IMR-90 (cell line): ENCODE measurements at regions not wholly inside any gene's neighbourhood (a gene's known extent, or its start where the extent isn't known, plus 50 kb on each side); places are given as distances from the start of the nearest gene placed in this dataset.

Experiments
- ATAC-seq: fragments of 200-7000 bp; cut with Tn5 transposase; 2 replicates; pipeline ENCODE4 v1.9.1; 2020; ENCODE audit warnings: low read depth, mild to moderate bottlenecking, moderate library complexity
- BruUV-seq: library from RNA; stranded (reverse); fragments of 400-500 nt; replicated peaks from 2 replicates; lab custom pipeline; 2021; lab: Mats Ljungman, UMichigan
- CTCF ChIA-PET: fragments of 300-600 bp; formaldehyde crosslinking; extraction: SDS; loops from one replicate; lab custom pipeline; 2021; ENCODE audit warnings: antibody characterized with exemption; lab: Yijun Ruan, JAX
- POLR2A ChIA-PET: fragments of 300-600 bp; sonication (Branson Sonifier 250); formaldehyde crosslinking; loops from one replicate; lab custom pipeline; 2022; ENCODE audit warnings: antibody characterized with exemption; ENCODE audit not compliant: unreplicated experiment; lab: Charles Lee
- DNase-seq: peaks from one replicate; pipeline ENCODE4 v3.0.0; 2013
- H2AFZ ChIP-seq: replicated peaks from 2 replicates; pipeline ENCODE3; 2013; ENCODE audit warnings: low read length, mild to moderate bottlenecking; ENCODE audit not compliant: poor library complexity
- H2AK5ac ChIP-seq: 2 replicates; pipeline ENCODE4 v1.6.1; 2013; ENCODE audit warnings: low read depth, low read length, inconsistent platforms
- H2AK9ac ChIP-seq: replicated peaks from 2 replicates; pipeline ENCODE3; 2013; ENCODE audit warnings: mild to moderate bottlenecking, low read depth, low read length, moderate library complexity; ENCODE audit not compliant: poor library complexity
- H2BK120ac ChIP-seq: 2 replicates; pipeline ENCODE4 v1.6.1; 2013; ENCODE audit warnings: low read depth, low read length, inconsistent platforms
- H2BK15ac ChIP-seq: 3 replicates; pipeline ENCODE4 v1.6.1; 2013; ENCODE audit warnings: low read depth, low read length, inconsistent platforms
- H2BK20ac ChIP-seq: 2 replicates; pipeline ENCODE4 v1.6.1; 2013; ENCODE audit warnings: low read depth, mild to moderate bottlenecking, inconsistent platforms, low read length, moderate library complexity
- H2BK5ac ChIP-seq: 2 replicates; pipeline ENCODE4 v1.6.1; 2013; ENCODE audit warnings: mild to moderate bottlenecking, low read depth, low read length, inconsistent platforms; ENCODE audit not compliant: poor library complexity, severe bottlenecking
- H3K14ac ChIP-seq: replicated peaks from 2 replicates; pipeline ENCODE4 v1.6.1; 2013; ENCODE audit warnings: low read depth, low read length, inconsistent platforms
- H3K18ac ChIP-seq: 2 replicates; pipeline ENCODE4 v1.6.1; 2013; ENCODE audit warnings: low read depth, low read length, control low read depth
- H3K23ac ChIP-seq: 2 replicates; pipeline ENCODE4 v1.6.1; 2013; ENCODE audit warnings: low read depth, low read length, inconsistent platforms
- H3K27ac ChIP-seq: 2 replicates; pipeline ENCODE4 v1.5.1; 2013; ENCODE audit warnings: mild to moderate bottlenecking, control low read depth, low read length; ENCODE audit not compliant: insufficient read depth
- H3K27me3 ChIP-seq: 2 replicates; pipeline ENCODE4 v1.6.1; 2013; ENCODE audit warnings: low read length; ENCODE audit not compliant: control insufficient read depth, insufficient read depth
- H3K36me3 ChIP-seq: 2 replicates; pipeline ENCODE4 v1.6.1; 2013; ENCODE audit warnings: low read length, mixed read lengths; ENCODE audit not compliant: control insufficient read depth, insufficient read depth
- H3K4ac ChIP-seq: 2 replicates; pipeline ENCODE4 v1.6.1; 2013; ENCODE audit warnings: low read depth, low read length, inconsistent platforms
- H3K4me1 ChIP-seq: 2 replicates; pipeline ENCODE4 v1.6.1; 2013; ENCODE audit warnings: low read length, mixed read lengths; ENCODE audit not compliant: control insufficient read depth, insufficient read depth
- H3K4me2 ChIP-seq: 2 replicates; pipeline ENCODE4 v1.6.1; 2013; ENCODE audit warnings: low read depth, mild to moderate bottlenecking, control low read depth, low read length, moderate library complexity
- H3K4me3 ChIP-seq: 2 replicates; pipeline ENCODE4 v1.5.1; 2013; ENCODE audit warnings: low read depth, mild to moderate bottlenecking, control low read depth, low read length, moderate library complexity; ENCODE audit not compliant: insufficient read depth
- H3K56ac ChIP-seq: 2 replicates; pipeline ENCODE4 v1.6.1; 2013; ENCODE audit warnings: low read length, inconsistent platforms; ENCODE audit not compliant: insufficient read depth; ENCODE audit errors: extremely low read depth
- H3K79me1 ChIP-seq, 2 experiments: 2 replicates each; pipeline ENCODE4 v1.6.1; 2013; ENCODE audit warnings: low read length in 2 of 2, inconsistent platforms in 1 of 2, low read depth in 1 of 2
- H3K9ac ChIP-seq: 2 replicates; pipeline ENCODE4 v1.6.1; 2013; ENCODE audit warnings: low read depth, low read length, control low read depth
- H3K9me1 ChIP-seq: 2 replicates; pipeline ENCODE4 v1.6.1; 2013; ENCODE audit warnings: low read length, inconsistent platforms; ENCODE audit not compliant: insufficient read depth
- H3K9me3 ChIP-seq: 2 replicates; pipeline ENCODE4 v1.6.1; 2013; ENCODE audit warnings: low read length; ENCODE audit not compliant: control insufficient read depth, insufficient read depth
- H4K20me1 ChIP-seq: 2 replicates; pipeline ENCODE4 v1.6.1; 2013; ENCODE audit warnings: low read length, inconsistent platforms; ENCODE audit not compliant: insufficient read depth
- H4K5ac ChIP-seq: 2 replicates; pipeline ENCODE4 v1.6.1; 2013; ENCODE audit warnings: mild to moderate bottlenecking, low read depth, low read length, control low read depth
- H4K8ac ChIP-seq, 2 experiments: 2 replicates each; pipeline ENCODE4 v1.6.1; 2013; ENCODE audit warnings: low read depth in 2 of 2, low read length in 2 of 2, control low read depth in 1 of 2, inconsistent platforms in 1 of 2
- H4K91ac ChIP-seq: 2 replicates; pipeline ENCODE4 v1.6.1; 2013; ENCODE audit warnings: low read depth, low read length, inconsistent platforms; ENCODE audit not compliant: insufficient read depth
- BHLHE40 ChIP-seq: fragments of 150-350 bp; IDR thresholded peaks from 2 replicates; pipeline ENCODE4 v1.6.1; 2016; ENCODE audit warnings: mild to moderate bottlenecking, low read depth, low read length
- CHD1 ChIP-seq: IDR thresholded peaks from 2 replicates; pipeline ENCODE4 v1.6.1; 2012; ENCODE audit warnings: low read depth, low read length, improper control_type of control experiment
- FOS ChIP-seq: fragments of 150-350 bp; IDR thresholded peaks from 2 replicates; pipeline ENCODE4 v1.6.1; 2016; ENCODE audit warnings: low read depth, low read length
- MAFK ChIP-seq: IDR thresholded peaks from 2 replicates; pipeline ENCODE4 v1.6.1; 2012; ENCODE audit warnings: low read depth, low read length, improper control_type of control experiment
- MXI1 ChIP-seq: IDR thresholded peaks from 2 replicates; pipeline ENCODE4 v1.6.1; 2012; ENCODE audit warnings: low read depth, mild to moderate bottlenecking, low read length, moderate library complexity, borderline replicate concordance
- RAD21 ChIP-seq: IDR thresholded peaks from 2 replicates; pipeline ENCODE4 v1.6.1; 2012; ENCODE audit warnings: low read length, improper control_type of control experiment
- RCOR1 ChIP-seq: IDR thresholded peaks from 2 replicates; pipeline ENCODE4 v1.6.1; 2012; ENCODE audit warnings: mild to moderate bottlenecking, low read length, improper control_type of control experiment; ENCODE audit not compliant: insufficient replicate concordance
- RFX5 ChIP-seq: IDR thresholded peaks from 2 replicates; pipeline ENCODE4 v1.8.0; 2012; ENCODE audit warnings: low read depth, mild to moderate bottlenecking, low read length, moderate library complexity
- SMC3 ChIP-seq: fragments of 150-350 bp; IDR thresholded peaks from 2 replicates; pipeline ENCODE4 v1.6.1; 2016; ENCODE audit warnings: low read depth, mild to moderate bottlenecking, antibody characterized with exemption, low read length, moderate library complexity
- WGBS, 2 experiments: methylation state at CpG; one replicate each; pipeline versions ENCODE4 v1.1.5 to v1.1.7; 2013; ENCODE audit warnings: missing lambda C conversion rate in 2 of 2; ENCODE audit not compliant: insufficient read length in 1 of 2; ENCODE audit errors: extremely low coverage in 2 of 2; 5-methylcytosine and 5-hydroxymethylcytosine counted together
- dilution Hi-C: fragments of 300-500 bp; cut with HindIII; formaldehyde crosslinking; loops from one replicate; pipeline ENCODE4 v1.14.3; 2018; ENCODE audit warnings: low sequenced_read_pairs; ENCODE audit not compliant: unreplicated experiment
- in situ Hi-C: fragments of 300-500 bp; cut with MboI; formaldehyde crosslinking; loops from 3 replicates; pipeline ENCODE4 v1.14.3; 2019; ENCODE audit warnings: low sequenced_read_pairs, inconsistent platforms, mixed read lengths
- intact Hi-C: fragments of 100-400 bp; cut with micrococcal nuclease; formaldehyde crosslinking; loops from 2 replicates; pipeline ENCODE4 v1.10.0; 2022
- TF ChIP-seq, protein P1 (sequence below): fragments of 150-350 bp; IDR thresholded peaks from 2 replicates; pipeline ENCODE4 v1.6.1; 2017; ENCODE audit warnings: mild to moderate bottlenecking, antibody characterized with exemption, low read length, low read depth
- TF ChIP-seq, protein P2 (sequence below): conservative IDR thresholded peaks from 2 replicates; pipeline ENCODE4 v1.5.1; 2012; ENCODE audit warnings: mild to moderate bottlenecking, low read depth, low read length, improper control_type of control experiment

DNA sequence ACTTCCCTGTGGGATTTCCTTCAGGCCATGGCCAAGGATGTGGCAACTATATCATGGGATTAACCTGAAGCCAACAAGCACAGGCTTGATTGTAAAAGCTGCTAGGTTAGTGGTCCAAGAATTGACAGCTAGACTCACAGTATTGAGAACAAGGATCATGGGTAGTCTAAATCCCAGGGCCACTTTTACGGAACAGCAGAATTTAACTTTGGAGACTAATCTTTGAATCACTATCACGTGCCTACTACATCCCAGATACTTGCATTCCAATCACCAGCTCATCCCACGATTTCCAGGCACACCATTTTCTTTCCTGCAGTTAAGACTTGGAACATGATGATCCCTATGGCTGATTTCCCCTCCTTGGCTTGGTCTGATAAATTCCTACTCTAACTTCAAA lies 65.6 kb upstream of the ADO start:
- ATAC-seq (peak; percentile 70), DNase-seq (peak; percentile 79)
- no peak overlapping the region for H3K9ac ChIP-seq
- peak overlapping the region; percentile 86 for H2BK20ac ChIP-seq
- H2AFZ ChIP-seq: peak overlapping the region; percentile 44
- H3K79me1 ChIP-seq: no peaks in the 10 kb centered on the region
- no TSS peak for BruUV-seq
- H3K27me3 ChIP-seq: no peaks in the 10 kb centered on the region
- peak overlapping the region in 1 of 2 experiments; percentile 43; a peak in 1 of 4 replicates for H4K8ac ChIP-seq
- H3K14ac ChIP-seq: peak overlapping the region; percentile 77; the same call in 1 of the 2 replicates
- TF ChIP-seq, protein P1, sequence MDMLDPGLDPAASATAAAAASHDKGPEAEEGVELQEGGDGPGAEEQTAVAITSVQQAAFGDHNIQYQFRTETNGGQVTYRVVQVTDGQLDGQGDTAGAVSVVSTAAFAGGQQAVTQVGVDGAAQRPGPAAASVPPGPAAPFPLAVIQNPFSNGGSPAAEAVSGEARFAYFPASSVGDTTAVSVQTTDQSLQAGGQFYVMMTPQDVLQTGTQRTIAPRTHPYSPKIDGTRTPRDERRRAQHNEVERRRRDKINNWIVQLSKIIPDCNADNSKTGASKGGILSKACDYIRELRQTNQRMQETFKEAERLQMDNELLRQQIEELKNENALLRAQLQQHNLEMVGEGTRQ: peak; percentile 74
- TF ChIP-seq MXI1 (no peak), RFX5 (no peak), SMC3 (no peak), RAD21 (no peak), MAFK (no peak), BHLHE40 (peak; percentile 77), CHD1 (no peak), FOS (no peak), RCOR1 (no peak)
- TF ChIP-seq, protein P2, sequence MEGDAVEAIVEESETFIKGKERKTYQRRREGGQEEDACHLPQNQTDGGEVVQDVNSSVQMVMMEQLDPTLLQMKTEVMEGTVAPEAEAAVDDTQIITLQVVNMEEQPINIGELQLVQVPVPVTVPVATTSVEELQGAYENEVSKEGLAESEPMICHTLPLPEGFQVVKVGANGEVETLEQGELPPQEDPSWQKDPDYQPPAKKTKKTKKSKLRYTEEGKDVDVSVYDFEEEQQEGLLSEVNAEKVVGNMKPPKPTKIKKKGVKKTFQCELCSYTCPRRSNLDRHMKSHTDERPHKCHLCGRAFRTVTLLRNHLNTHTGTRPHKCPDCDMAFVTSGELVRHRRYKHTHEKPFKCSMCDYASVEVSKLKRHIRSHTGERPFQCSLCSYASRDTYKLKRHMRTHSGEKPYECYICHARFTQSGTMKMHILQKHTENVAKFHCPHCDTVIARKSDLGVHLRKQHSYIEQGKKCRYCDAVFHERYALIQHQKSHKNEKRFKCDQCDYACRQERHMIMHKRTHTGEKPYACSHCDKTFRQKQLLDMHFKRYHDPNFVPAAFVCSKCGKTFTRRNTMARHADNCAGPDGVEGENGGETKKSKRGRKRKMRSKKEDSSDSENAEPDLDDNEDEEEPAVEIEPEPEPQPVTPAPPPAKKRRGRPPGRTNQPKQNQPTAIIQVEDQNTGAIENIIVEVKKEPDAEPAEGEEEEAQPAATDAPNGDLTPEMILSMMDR: no peak
- H3K4me1 ChIP-seq: peaks cover 9% of the 10 kb centered on the region
- ChIA-PET POLR2A (no interaction called here), CTCF (interaction anchor here (0.9 kb wide), 1 partner anchor 128 kb away, joined by 3 read pairs; no protein-coding TSS in a partner anchor)
- no peaks in the 10 kb centered on the region for H3K36me3 ChIP-seq
- H4K91ac ChIP-seq: peak overlapping the region; percentile 81; the same call in 1 of the 2 replicates
- H3K4me2 ChIP-seq: no peak overlapping the region
- H3K9me3 ChIP-seq: no peaks in the 10 kb centered on the region
- H2BK120ac ChIP-seq: peak overlapping the region; percentile 56
- 0 out of 2 replicates have a peak overlapping the region, but pooled peaks have one; percentile 18 for H3K23ac ChIP-seq
- in situ Hi-C loops: no loop called here
- peak overlapping the region; percentile 31 for H2AK9ac ChIP-seq
- H3K4ac ChIP-seq: peak overlapping the region; percentile 72; the same call in 1 of the 2 replicates
- H4K20me1 ChIP-seq: no peaks in the 10 kb centered on the region
- H2BK5ac ChIP-seq: peak overlapping the region; percentile 12
- H2AK5ac ChIP-seq: 0 out of 2 replicates have a peak overlapping the region, but pooled peaks have one; percentile 13
- H3K18ac ChIP-seq: 0 out of 2 replicates have a peak overlapping the region, but pooled peaks have one; percentile 5
- intact Hi-C loops: no loop called here
- H3K4me3 ChIP-seq: no peak overlapping the region
- peak overlapping the region; percentile 64; the same call in 1 of the 3 replicates for H2BK15ac ChIP-seq
- no peak overlapping the region for H3K56ac ChIP-seq
- H3K9me1 ChIP-seq: peaks cover 21% of the 10 kb centered on the region
- dilution Hi-C loops: no loop called here
- no peak overlapping the region for H3K27ac ChIP-seq
- WGBS, 2 experiments: 17% methylated on average over 1 of the region's 3 CpGs; no CpG with 5 or more reads in 1 of the 2 experiments
- no peak overlapping the region for H4K5ac ChIP-seq
